Endothelial cell of umbilical vein (primary cell): ENCODE measurements at regions not wholly inside any gene's neighbourhood (a gene's known extent, or its start where the extent isn't known, plus 50 kb on each side); places are given as distances from the start of the nearest gene placed in this dataset.

Source experiments
- CTCF ChIP-seq, 2 donors: IDR thresholded peaks; 1 replicate in 1 of 2; 2 replicates in 1 of 2; pipeline ENCODE4 v1.5.1; 2011; ENCODE audit warnings: low read length in 2 of 2, mild to moderate bottlenecking in 2 of 2, moderate library complexity in 2 of 2, control low read depth in 1 of 2, inconsistent platforms in 1 of 2, low read depth in 1 of 2; ENCODE audit not compliant: insufficient read depth in 1 of 2; ENCODE audit errors: extremely low read depth in 1 of 2
- MAX ChIP-seq: IDR thresholded peaks from 2 replicates; pipeline ENCODE4 v1.6.1; 2011; ENCODE audit not compliant: insufficient read depth, insufficient read length
- POLR2A ChIP-seq: IDR thresholded peaks from 2 replicates; pipeline ENCODE4 v1.6.1; 2012; ENCODE audit warnings: low read depth, mild to moderate bottlenecking, control low read depth, low read length
- POLR2AphosphoS5 ChIP-seq: IDR thresholded peaks from 2 replicates; pipeline ENCODE4 v1.6.1; 2012; ENCODE audit warnings: low read depth, mild to moderate bottlenecking, control low read depth, low read length, moderate library complexity; ENCODE audit not compliant: insufficient read depth

GRCh38 chr14:39984323-39984722, 552.1 kb upstream of the FBXO33 start:
- TF ChIP-seq POLR2A (no peak), CTCF (IDR thresholded peaks at IDR 0.05; ENCODE audit: extremely low read depth in 1 of 2, insufficient read depth in 1 of 2, low read depth in 1 of 2, low read length in 2 of 2) (no peak), POLR2AphosphoS5 (no peak), MAX (no peak)
